HEK293 (cell line): ENCODE measurements at regions not wholly inside any gene's neighbourhood (a gene's known extent, or its start where the extent isn't known, plus 50 kb on each side); places are given as distances from the start of the nearest gene placed in this dataset.

Experiments
- CTCF ChIA-PET: fragments of 350-600 bp; formaldehyde crosslinking; extraction: SDS; loops from one replicate; lab custom pipeline; 2021; ENCODE audit warnings: antibody characterized with exemption; lab: Yijun Ruan, JAX
- POLR2A ChIA-PET: fragments of 300-600 bp; formaldehyde crosslinking; extraction: SDS; loops from one replicate; lab custom pipeline; 2020; ENCODE audit warnings: antibody characterized with exemption, inconsistent platforms; lab: Yijun Ruan, JAX
- H3K27ac ChIP-seq: fragments of 200-500 bp; sonication (Bioruptor generic); 2 replicates; pipeline ENCODE4 v1.5.1; 2014; ENCODE audit warnings: low read depth, low read length, control low read depth, inconsistent platforms; ENCODE audit errors: extremely low read depth
- H3K36me3 ChIP-seq, 2 experiments: fragments of 200-500 bp in 1 of 2; sonication (Bioruptor generic) in 1 of 2; 1 replicate in 1 of 2; 2 replicates in 1 of 2; pipeline ENCODE4 v1.5.1; 2014 to 2017; ENCODE audit warnings: inconsistent platforms in 2 of 2, low read length in 2 of 2; ENCODE audit not compliant: control insufficient read depth in 2 of 2, insufficient read depth in 1 of 2
- H3K4me1 ChIP-seq: fragments of 200-500 bp; sonication (Bioruptor generic); 2 replicates; pipeline ENCODE4 v1.5.1; 2014; ENCODE audit warnings: mild to moderate bottlenecking, low read length, inconsistent platforms; ENCODE audit not compliant: control insufficient read depth, insufficient read depth
- H3K4me3 ChIP-seq: 2 replicates; pipeline ENCODE4 v1.5.1; 2011; ENCODE audit warnings: low read depth, mild to moderate bottlenecking, control low read depth, low read length, moderate library complexity
- H3K9me3 ChIP-seq: fragments of 200-500 bp; sonication (Bioruptor generic); 2 replicates; pipeline ENCODE4 v1.5.1; 2014; ENCODE audit warnings: low read depth, low read length, inconsistent platforms; ENCODE audit not compliant: control insufficient read depth, insufficient read depth
- HOXD13 ChIP-seq: sonication (generic); formaldehyde crosslinking; IDR thresholded peaks from 2 replicates; pipeline ENCODE4 v1.8.0; 2022; ENCODE audit warnings: missing genetic modification reagents, borderline replicate concordance
- KLF16 ChIP-seq: fragments of 450-650 bp; formaldehyde crosslinking; IDR thresholded peaks from 2 replicates; pipeline ENCODE4 v1.5.1; 2017; ENCODE audit warnings: missing biosample characterization, missing genetic modification characterization
- SCRT2 ChIP-seq: fragments of 450-650 bp; formaldehyde crosslinking; IDR thresholded peaks from 2 replicates; pipeline ENCODE4 v1.5.1; 2016; ENCODE audit warnings: missing biosample characterization, missing genetic modification characterization
- SP3 ChIP-seq: fragments of 450-650 bp; formaldehyde crosslinking; IDR thresholded peaks from 2 replicates; pipeline ENCODE4 v1.5.1; 2016; ENCODE audit warnings: missing biosample characterization, missing genetic modification characterization
- ZBTB48 ChIP-seq: fragments of 450-650 bp; formaldehyde crosslinking; IDR thresholded peaks from 2 replicates; pipeline ENCODE4 v1.5.1; 2016; ENCODE audit warnings: missing biosample characterization, missing genetic modification characterization
- ZBTB7A ChIP-seq: fragments of 450-650 bp; formaldehyde crosslinking; IDR thresholded peaks from 2 replicates; pipeline ENCODE4 v1.5.1; 2016; ENCODE audit warnings: low read depth, missing biosample characterization, missing genetic modification characterization
- ZBTB8A ChIP-seq: fragments of 450-650 bp; formaldehyde crosslinking; IDR thresholded peaks from 2 replicates; pipeline ENCODE4 v1.5.1; 2016; ENCODE audit warnings: missing biosample characterization, missing genetic modification characterization
- ZNF132 ChIP-seq: fragments of 450-650 bp; formaldehyde crosslinking; IDR thresholded peaks from 2 replicates; pipeline ENCODE4 v1.5.1; 2017; ENCODE audit warnings: missing biosample characterization, missing genetic modification characterization, borderline replicate concordance
- ZNF133 ChIP-seq: fragments of 450-650 bp; formaldehyde crosslinking; IDR thresholded peaks from 2 replicates; pipeline ENCODE4 v1.5.1; 2016; ENCODE audit warnings: missing biosample characterization, missing genetic modification characterization
- ZNF16 ChIP-seq: fragments of 450-650 bp; formaldehyde crosslinking; IDR thresholded peaks from 2 replicates; pipeline ENCODE4 v1.5.1; 2016; ENCODE audit warnings: low read depth, missing biosample characterization, missing genetic modification characterization
- ZNF214 ChIP-seq: fragments of 450-650 bp; formaldehyde crosslinking; IDR thresholded peaks from 2 replicates; pipeline ENCODE4 v1.5.1; 2017; ENCODE audit warnings: missing biosample characterization, mild to moderate bottlenecking, missing genetic modification characterization, borderline replicate concordance
- ZNF311 ChIP-seq: fragments of 450-650 bp; formaldehyde crosslinking; IDR thresholded peaks from 2 replicates; pipeline ENCODE4 v1.5.1; 2017; ENCODE audit warnings: missing biosample characterization, missing genetic modification characterization, borderline replicate concordance
- ZNF354C ChIP-seq: fragments of 450-650 bp; formaldehyde crosslinking; IDR thresholded peaks from 2 replicates; pipeline ENCODE4 v1.5.1; 2016; ENCODE audit warnings: missing biosample characterization, missing genetic modification characterization, low read depth, borderline replicate concordance
- ZNF391 ChIP-seq: fragments of 450-650 bp; formaldehyde crosslinking; IDR thresholded peaks from 2 replicates; pipeline ENCODE4 v1.5.1; 2016; ENCODE audit warnings: low read depth, missing biosample characterization, missing genetic modification characterization, borderline replicate concordance
- ZNF423 ChIP-seq: fragments of 450-650 bp; formaldehyde crosslinking; IDR thresholded peaks from 2 replicates; pipeline ENCODE4 v1.5.1; 2016; ENCODE audit warnings: missing biosample characterization, missing genetic modification characterization
- ZNF600 ChIP-seq: fragments of 450-650 bp; formaldehyde crosslinking; IDR thresholded peaks from 2 replicates; pipeline ENCODE4 v1.5.1; 2016; ENCODE audit warnings: missing biosample characterization, missing genetic modification characterization
- ZNF785 ChIP-seq: fragments of 450-650 bp; formaldehyde crosslinking; IDR thresholded peaks from 2 replicates; pipeline ENCODE4 v1.5.1; 2016; ENCODE audit warnings: missing biosample characterization, missing genetic modification characterization
- TF ChIP-seq, protein P1 (sequence below): IDR thresholded peaks from 2 replicates; pipeline ENCODE4 v1.6.1; 2011; ENCODE audit warnings: mild to moderate bottlenecking, low read depth, low read length, borderline replicate concordance
- TF ChIP-seq, protein P2 (sequence below): fragments of 450-650 bp; formaldehyde crosslinking; IDR thresholded peaks from 2 replicates; pipeline ENCODE4 v1.5.1; 2016; ENCODE audit warnings: missing biosample characterization, missing genetic modification characterization
- TF ChIP-seq, protein P3 (sequence below): fragments of 450-650 bp; formaldehyde crosslinking; IDR thresholded peaks from 2 replicates; pipeline ENCODE4 v1.5.1; 2016; ENCODE audit warnings: missing biosample characterization, missing genetic modification characterization, low read depth

DNA sequence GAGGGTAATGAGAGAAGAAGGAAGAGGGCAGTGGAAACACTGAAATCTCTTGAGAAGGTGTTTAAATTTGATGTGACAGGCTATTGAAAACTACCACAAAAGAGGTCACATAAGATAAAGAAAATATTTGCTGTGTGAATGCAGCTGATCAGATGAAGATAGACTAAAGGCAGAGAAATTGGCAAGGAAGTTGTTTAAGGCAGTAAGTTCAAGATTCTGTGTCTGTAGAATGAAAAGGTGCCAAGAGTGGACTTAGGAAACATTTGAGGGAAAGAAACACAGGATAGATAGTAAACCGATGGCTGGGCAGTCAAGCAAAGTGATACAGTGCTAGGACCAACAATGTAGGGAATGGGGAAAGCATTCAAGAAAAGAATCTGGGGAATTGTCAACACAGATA is 332.3 kb upstream of the MARCKS start:
- H3K27ac ChIP-seq: no peak overlapping the region
- no peaks in the 10 kb centered on the region for H3K9me3 ChIP-seq
- no peaks in the 10 kb centered on the region for H3K4me1 ChIP-seq
- TF ChIP-seq, protein P1, sequence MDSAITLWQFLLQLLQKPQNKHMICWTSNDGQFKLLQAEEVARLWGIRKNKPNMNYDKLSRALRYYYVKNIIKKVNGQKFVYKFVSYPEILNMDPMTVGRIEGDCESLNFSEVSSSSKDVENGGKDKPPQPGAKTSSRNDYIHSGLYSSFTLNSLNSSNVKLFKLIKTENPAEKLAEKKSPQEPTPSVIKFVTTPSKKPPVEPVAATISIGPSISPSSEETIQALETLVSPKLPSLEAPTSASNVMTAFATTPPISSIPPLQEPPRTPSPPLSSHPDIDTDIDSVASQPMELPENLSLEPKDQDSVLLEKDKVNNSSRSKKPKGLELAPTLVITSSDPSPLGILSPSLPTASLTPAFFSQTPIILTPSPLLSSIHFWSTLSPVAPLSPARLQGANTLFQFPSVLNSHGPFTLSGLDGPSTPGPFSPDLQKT: no peak
- TF ChIP-seq ZNF132 (tag by site-specific recombination) (no peak), ZNF354C (tag by site-specific recombination) (no peak), ZBTB48 (tag by site-specific recombination) (no peak), ZBTB8A (tag by site-specific recombination) (no peak), ZNF214 (no peak), ZNF133 (tag by site-specific recombination) (no peak), ZNF600 (tag by site-specific recombination) (no peak), ZNF311 (tag by site-specific recombination) (no peak), ZNF423 (no peak), KLF16 (tag by site-specific recombination) (no peak), ZNF16 (tag by site-specific recombination) (no peak), SP3 (no peak), HOXD13 (CRISPR knock-in tag) (no peak), SCRT2 (tag by site-specific recombination) (no peak), ZNF391 (tag by site-specific recombination) (no peak)
- TF ChIP-seq, protein P2, sequence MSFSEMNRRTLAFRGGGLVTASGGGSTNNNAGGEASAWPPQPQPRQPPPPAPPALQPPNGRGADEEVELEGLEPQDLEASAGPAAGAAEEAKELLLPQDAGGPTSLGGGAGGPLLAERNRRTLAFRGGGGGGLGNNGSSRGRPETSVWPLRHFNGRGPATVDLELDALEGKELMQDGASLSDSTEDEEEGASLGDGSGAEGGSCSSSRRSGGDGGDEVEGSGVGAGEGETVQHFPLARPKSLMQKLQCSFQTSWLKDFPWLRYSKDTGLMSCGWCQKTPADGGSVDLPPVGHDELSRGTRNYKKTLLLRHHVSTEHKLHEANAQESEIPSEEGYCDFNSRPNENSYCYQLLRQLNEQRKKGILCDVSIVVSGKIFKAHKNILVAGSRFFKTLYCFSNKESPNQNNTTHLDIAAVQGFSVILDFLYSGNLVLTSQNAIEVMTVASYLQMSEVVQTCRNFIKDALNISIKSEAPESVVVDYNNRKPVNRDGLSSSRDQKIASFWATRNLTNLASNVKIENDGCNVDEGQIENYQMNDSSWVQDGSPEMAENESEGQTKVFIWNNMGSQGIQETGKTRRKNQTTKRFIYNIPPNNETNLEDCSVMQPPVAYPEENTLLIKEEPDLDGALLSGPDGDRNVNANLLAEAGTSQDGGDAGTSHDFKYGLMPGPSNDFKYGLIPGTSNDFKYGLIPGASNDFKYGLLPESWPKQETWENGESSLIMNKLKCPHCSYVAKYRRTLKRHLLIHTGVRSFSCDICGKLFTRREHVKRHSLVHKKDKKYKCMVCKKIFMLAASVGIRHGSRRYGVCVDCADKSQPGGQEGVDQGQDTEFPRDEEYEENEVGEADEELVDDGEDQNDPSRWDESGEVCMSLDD: no peak
- no peaks in the 10 kb centered on the region for H3K36me3 ChIP-seq
- ChIA-PET POLR2A (no interaction called here), CTCF (no interaction called here)
- H3K4me3 ChIP-seq: no peak overlapping the region

DNA sequence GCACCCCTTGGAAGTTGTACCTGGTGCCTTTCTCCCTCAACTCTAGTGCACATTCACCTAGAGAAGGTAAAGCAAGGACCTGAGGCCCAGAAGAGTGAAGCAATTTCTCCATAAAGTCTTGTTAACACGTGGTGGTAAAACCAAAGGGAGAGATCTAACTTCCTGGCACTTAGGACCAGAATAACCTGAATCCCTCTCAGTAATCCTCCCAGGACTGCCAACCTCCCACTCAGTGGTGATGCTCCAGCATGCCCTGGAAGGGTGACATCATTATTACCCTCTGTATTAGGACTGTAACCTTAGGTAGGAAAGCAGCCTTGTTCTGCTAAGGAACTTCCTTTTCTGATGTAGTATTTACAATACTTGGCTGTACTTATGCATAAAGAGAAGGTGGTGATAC is 330.6 kb upstream of the MARCKS start:
- TF ChIP-seq ZNF785 (tag by site-specific recombination) (no peak), ZBTB7A (tag by site-specific recombination) (no peak), ZBTB48 (tag by site-specific recombination) (no peak)
- TF ChIP-seq, protein P3, sequence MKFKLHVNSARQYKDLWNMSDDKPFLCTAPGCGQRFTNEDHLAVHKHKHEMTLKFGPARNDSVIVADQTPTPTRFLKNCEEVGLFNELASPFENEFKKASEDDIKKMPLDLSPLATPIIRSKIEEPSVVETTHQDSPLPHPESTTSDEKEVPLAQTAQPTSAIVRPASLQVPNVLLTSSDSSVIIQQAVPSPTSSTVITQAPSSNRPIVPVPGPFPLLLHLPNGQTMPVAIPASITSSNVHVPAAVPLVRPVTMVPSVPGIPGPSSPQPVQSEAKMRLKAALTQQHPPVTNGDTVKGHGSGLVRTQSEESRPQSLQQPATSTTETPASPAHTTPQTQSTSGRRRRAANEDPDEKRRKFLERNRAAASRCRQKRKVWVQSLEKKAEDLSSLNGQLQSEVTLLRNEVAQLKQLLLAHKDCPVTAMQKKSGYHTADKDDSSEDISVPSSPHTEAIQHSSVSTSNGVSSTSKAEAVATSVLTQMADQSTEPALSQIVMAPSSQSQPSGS (tag by site-specific recombination): peak; percentile 45; the same call in 1 of the 2 replicates
- TF ChIP-seq, all 188 proteins: peak for 1
- H3K36me3 ChIP-seq: no peaks in the 10 kb centered on the region
- H3K4me1 ChIP-seq: no peaks in the 10 kb centered on the region
- ChIA-PET CTCF (no interaction called here), POLR2A (no interaction called here)
- H3K9me3 ChIP-seq: no peaks in the 10 kb centered on the region
- no peak overlapping the region for H3K27ac ChIP-seq
- no peak overlapping the region for H3K4me3 ChIP-seq
